Heart right ventricle (tissue), 16 donors: ENCODE measurements at regions not wholly inside any gene's neighbourhood (a gene's known extent, or its start where the extent isn't known, plus 50 kb on each side); places are given as distances from the start of the nearest gene placed in this dataset.

ENCODE experiments used
- ATAC-seq, 8 donors: fragments of 200-7000 bp; cut with Tn5 transposase; one replicate each; pipeline ENCODE4 v1.9.1; 2020; ENCODE audit warnings: mild to moderate bottlenecking in 8 of 8, moderate library complexity in 8 of 8, moderate number of reproducible peaks in 1 of 8
- DNase-seq, 2 donors: peaks; one replicate each; pipeline ENCODE4 v3.0.0-alpha.2; 2020
- H3K27ac ChIP-seq, 10 donors: fragments of 200-600 bp; sonication (generic) in 2 of 10; one replicate each; pipeline versions ENCODE4 v1.5.0 to v1.8.0; 2020 to 2022; ENCODE audit warnings: mild to moderate bottlenecking in 3 of 10
- H3K27me3 ChIP-seq, 7 donors: fragments of 200-600 bp; one replicate each; pipeline ENCODE4 v1.8.0; 2021 to 2022; ENCODE audit warnings: mild to moderate bottlenecking in 2 of 7
- H3K36me3 ChIP-seq, 9 donors: fragments of 200-600 bp; sonication (generic) in 1 of 9; one replicate each; pipeline versions ENCODE4 v1.5.0 to v1.8.0; 2020 to 2022; ENCODE audit warnings: mild to moderate bottlenecking in 2 of 9
- H3K4me1 ChIP-seq, 9 donors: fragments of 200-600 bp; sonication (generic) in 1 of 9; one replicate each; pipeline versions ENCODE4 v1.5.0 to v1.8.0; 2020 to 2022; ENCODE audit warnings: mild to moderate bottlenecking in 4 of 9
- H3K4me3 ChIP-seq, 10 donors: fragments of 200-600 bp; sonication (generic) in 2 of 10; one replicate each; pipeline versions ENCODE4 v1.5.0 to v1.8.0; 2020 to 2022; ENCODE audit warnings: mild to moderate bottlenecking in 7 of 10, moderate library complexity in 2 of 10
- H3K9me3 ChIP-seq, 11 donors: fragments of 200-600 bp in 10 of 11; sonication (generic) in 2 of 11; one replicate each; pipeline versions ENCODE4 v1.5.0 to v1.8.0; 2013 to 2022; ENCODE audit warnings: mild to moderate bottlenecking in 2 of 11, control low read depth in 1 of 11, moderate library complexity in 1 of 11
- CTCF ChIP-seq, 9 donors: fragments of 200-600 bp; sonication (generic) in 2 of 9; IDR thresholded peaks; one replicate each; pipeline versions ENCODE4 v1.5.0 to v1.8.0; 2021 to 2022; ENCODE audit warnings: antibody characterized with exemption in 9 of 9, mild to moderate bottlenecking in 5 of 9, moderate library complexity in 1 of 9
- WGBS, 2 donors: extraction: QIAGEN DNeasy Blood & Tissue Kit; methylation state at CpG; one replicate each; pipeline ENCODE4 v1.1.7; 2013; ENCODE audit warnings: inconsistent platforms in 1 of 2; 5-methylcytosine and 5-hydroxymethylcytosine counted together
- intact Hi-C, 10 donors: fragments of 100-400 bp; cut with DNase I; formaldehyde crosslinking; loops; one replicate each; pipeline versions ENCODE4 v1.11.1 to v1.14.2; 2022
- donor health status: Arrhythmogenic right ventricular cardiomyopathy.
- donor health status: ischemic (EF 13 %, LVEDD 7.1; RV severe dilation, severe dysfunction).
- donor health status: healthy with polysubstance abuse.
- donor health status: DM: no; HTN: yes; CAD: no.
- donor health status: DM: no; HTN: no; CAD: no.
- donor health status: ischemic (EF 25% LVEDD 6.9; RV normal size, moderate dysfunction).
- donor health status: ischemic (EF 25% LVEDD 5.7; RV mildly dilated, moderate dysfunction).
- donor health status: healthy.
- donor health status: DM: yes; HTN: yes; CAD: no.
- donor health status: Ischemic cardiomyopathy.
- donor health status: ischemic (EF 35%, LVEDD 5.7; RV mildly dilated, moderate dysfunction).
- donor health status: nonischemic (EF 11% LVEDD 7.7; RV severe dilation, severe dysfunction).
- donor health status: DM: yes; HTN: yes; CAD: no.
- donor health status: PGD.
- donor health status: ischemic (EF 29% LVEDD 5.4; RV normal size, mild dysfunction).
- donor health status: nonischemic (EF 23%, LVEDD 6.1; RV moderate dilation, normal function).

GRCh38 chr17:65409381-65409780 is 152.1 kb downstream of the AXIN2 start:
- DNase-seq (no peak), ATAC-seq (no peak)
- 52 to 57% methylated on average over 1 of the region's 1 CpG for WGBS, 2 donors
- H3K36me3 ChIP-seq = no peaks in the 10 kb centered on the region
- peaks cover 0 to 12% (median 0%) of the 10 kb centered on the region in 11 donors for H3K9me3 ChIP-seq
- H3K27ac ChIP-seq = no peak overlapping the region
- H3K4me3 ChIP-seq = no peak overlapping the region
- intact Hi-C loops = loop anchor here in 1 of 10 donors (5.0 kb wide), 1 partner anchor 38 kb away; no protein-coding TSS in a partner anchor
- no peak for TF ChIP-seq CTCF (IDR thresholded peaks at IDR 0.05)
- no peaks in the 10 kb centered on the region for H3K4me1 ChIP-seq
- no peaks in the 10 kb centered on the region for H3K27me3 ChIP-seq

- 99% methylated on average over 2 of the region's 2 CpGs for WGBS, 2 donors
- TF ChIP-seq CTCF (IDR thresholded peaks at IDR 0.05) = no peak
- Histone ChIP-seq H3K4me1 (no peaks in the 10 kb centered on the region), H3K27ac (no peak overlapping the region), H3K36me3 (no peaks in the 10 kb centered on the region), H3K4me3 (no peak overlapping the region), H3K27me3 (no peaks in the 10 kb centered on the region), H3K9me3 (peaks cover 0 to 12% (median 0%) of the 10 kb centered on the region in 11 donors)
- DNase-seq (no peak), ATAC-seq (no peak)
- intact Hi-C loops = loop anchor here in 1 of 10 donors (5.0 kb wide), 1 partner anchor 39 kb away; no protein-coding TSS in a partner anchor
Observed at GRCh38 chr17:65408050-65408449, 153.4 kb downstream of the AXIN2 start.

GRCh38 chr17:65407017-65407416 is 154.4 kb downstream of the AXIN2 start:
- WGBS, 2 donors = 84 to 88% methylated on average over 4 of the region's 4 CpGs
- no peak overlapping the region for H3K4me3 ChIP-seq
- no peaks in the 10 kb centered on the region for H3K4me1 ChIP-seq
- H3K27ac ChIP-seq = no peak overlapping the region
- no peaks in the 10 kb centered on the region for H3K36me3 ChIP-seq
- TF ChIP-seq CTCF (IDR thresholded peaks at IDR 0.05) = no peak
- no peak for ATAC-seq
- intact Hi-C loops = loop anchor here in 1 of 10 donors (5.0 kb wide), 1 partner anchor 40 kb away; no protein-coding TSS in a partner anchor
- peaks cover 0 to 3% (median 0%) of the 10 kb centered on the region in 7 donors for H3K27me3 ChIP-seq
- DNase-seq = no peak
- peaks cover 0 to 8% (median 0%) of the 10 kb centered on the region in 11 donors for H3K9me3 ChIP-seq

- DNase-seq (no peak), ATAC-seq (no peak)
- intact Hi-C loops = loop anchor here in 1 of 10 donors (5.0 kb wide), 1 partner anchor 41 kb away; no protein-coding TSS in a partner anchor
- H3K36me3 ChIP-seq = no peaks in the 10 kb centered on the region
- 81 to 82% methylated on average over 3 of the region's 3 CpGs for WGBS, 2 donors
- TF ChIP-seq CTCF (IDR thresholded peaks at IDR 0.05) = no peak
- no peaks in the 10 kb centered on the region for H3K4me1 ChIP-seq
- H3K4me3 ChIP-seq = no peak overlapping the region
- H3K27ac ChIP-seq = no peak overlapping the region
- peaks cover 0 to 4% (median 0%) of the 10 kb centered on the region in 11 donors for H3K9me3 ChIP-seq
- H3K27me3 ChIP-seq = peaks cover 0 to 6% (median 0%) of the 10 kb centered on the region in 7 donors
Observed at GRCh38 chr17:65406552-65406951, 154.9 kb downstream of the AXIN2 start.
